ENCODE measurements at regions not wholly inside any gene's neighbourhood (a gene's known extent, or its start where the extent isn't known, plus 50 kb on each side); places are given as distances from the start of the nearest gene placed in this dataset.
"Not testable (repeated sequence)": the region's sequence is repeated elsewhere in the genome, so short reads cannot be mapped to it uniquely, and the experiment has no call there.

GRCh38 chr21:14824126-14824525 lies 240.7 kb downstream of the NRIP1 start:
- Histone ChIP-seq H3K9me3 (ENCODE audit: low read depth) (no peaks in the 10 kb centered on the region), H3K36me3 (replicated peaks; ENCODE audit: insufficient read depth, low read depth) (no peaks in the 10 kb centered on the region), H3K4me2 (no peak overlapping the region), H3K79me2 (no peaks in the 10 kb centered on the region), H3K27me3 (no peaks in the 10 kb centered on the region), H3K4me1 (ENCODE audit: insufficient read depth) (no peaks in the 10 kb centered on the region), H4K20me1 (ENCODE audit: insufficient read depth, poor library complexity, severe bottlenecking) (no peaks in the 10 kb centered on the region), H3K4me3 (no peak overlapping the region), H3K27ac (no peak overlapping the region), H2AFZ (no peak overlapping the region), H3K9me2 (replicated peaks; ENCODE audit: insufficient read depth) (no peaks in the 10 kb centered on the region)
- WGBS (ENCODE audit: low lambda C conversion rate, missing lambda C conversion rate) = 96% methylated on average over 3 of the region's 3 CpGs
- no peak for TF ChIP-seq EZH2phosphoT487 (IDR thresholded peaks at IDR 0.05; ENCODE audit: low read depth, severe bottlenecking, unreplicated experiment)
- TF ChIP-seq EZH2 (IDR thresholded peaks at IDR 0.05; ENCODE audit: borderline replicate concordance) = no peak
- no peak for TF ChIP-seq CTCF (IDR thresholded peaks at IDR 0.05; ENCODE audit: poor library complexity)
- DNase-seq (ENCODE audit: low spot score) = no peak

- no peak for TF ChIP-seq CTCF (IDR thresholded peaks at IDR 0.05; ENCODE audit: poor library complexity)
- TF ChIP-seq EZH2phosphoT487 (IDR thresholded peaks at IDR 0.05; ENCODE audit: low read depth, severe bottlenecking, unreplicated experiment) = no peak
- no peak for TF ChIP-seq EZH2 (IDR thresholded peaks at IDR 0.05; ENCODE audit: borderline replicate concordance)
- Histone ChIP-seq H3K4me3 (no peak overlapping the region), H3K9me3 (ENCODE audit: low read depth) (no peaks in the 10 kb centered on the region), H3K4me1 (ENCODE audit: insufficient read depth) (no peaks in the 10 kb centered on the region), H3K79me2 (no peaks in the 10 kb centered on the region), H3K27ac (no peak overlapping the region), H2AFZ (no peak overlapping the region), H4K20me1 (ENCODE audit: insufficient read depth, poor library complexity, severe bottlenecking) (no peaks in the 10 kb centered on the region), H3K27me3 (no peaks in the 10 kb centered on the region), H3K36me3 (replicated peaks; ENCODE audit: insufficient read depth, low read depth) (no peaks in the 10 kb centered on the region), H3K9me2 (replicated peaks; ENCODE audit: insufficient read depth) (no peaks in the 10 kb centered on the region), H3K4me2 (no peak overlapping the region)
- no peak for DNase-seq (ENCODE audit: low spot score)
- WGBS (ENCODE audit: low lambda C conversion rate, missing lambda C conversion rate) = 67% methylated on average over 1 of the region's 1 CpG
Measured at GRCh38 chr21:14817311-14817710, 247.5 kb downstream of the NRIP1 start.

GRCh38 chr21:14814991-14815390 lies 249.8 kb downstream of the NRIP1 start:
- no peaks in the 10 kb centered on the region for H3K36me3 ChIP-seq (replicated peaks; ENCODE audit: insufficient read depth, low read depth)
- H3K27me3 ChIP-seq = no peaks in the 10 kb centered on the region
- no peaks in the 10 kb centered on the region for H3K9me3 ChIP-seq (ENCODE audit: low read depth)
- no peak overlapping the region for H2AFZ ChIP-seq
- H3K4me1 ChIP-seq (ENCODE audit: insufficient read depth) = no peaks in the 10 kb centered on the region
- no peak for DNase-seq (ENCODE audit: low spot score)
- no peak overlapping the region for H3K4me3 ChIP-seq
- TF ChIP-seq CTCF (IDR thresholded peaks at IDR 0.05; ENCODE audit: poor library complexity) (no peak), EZH2phosphoT487 (IDR thresholded peaks at IDR 0.05; ENCODE audit: low read depth, severe bottlenecking, unreplicated experiment) (no peak), EZH2 (IDR thresholded peaks at IDR 0.05; ENCODE audit: borderline replicate concordance) (no peak)
- no peaks in the 10 kb centered on the region for H3K79me2 ChIP-seq
- no peak overlapping the region for H3K27ac ChIP-seq
- 85% methylated on average over 3 of the region's 3 CpGs for WGBS (ENCODE audit: low lambda C conversion rate, missing lambda C conversion rate)
- no peaks in the 10 kb centered on the region for H3K9me2 ChIP-seq (replicated peaks; ENCODE audit: insufficient read depth)
- no peak overlapping the region for H3K4me2 ChIP-seq
- H4K20me1 ChIP-seq (ENCODE audit: insufficient read depth, poor library complexity, severe bottlenecking) = no peaks in the 10 kb centered on the region

- Histone ChIP-seq H3K27me3 (no peaks in the 10 kb centered on the region), H3K36me3 (replicated peaks; ENCODE audit: insufficient read depth, low read depth) (no peaks in the 10 kb centered on the region), H3K9me3 (ENCODE audit: low read depth) (no peaks in the 10 kb centered on the region), H3K9me2 (replicated peaks; ENCODE audit: insufficient read depth) (no peaks in the 10 kb centered on the region), H4K20me1 (ENCODE audit: insufficient read depth, poor library complexity, severe bottlenecking) (no peaks in the 10 kb centered on the region), H3K4me2 (no peak overlapping the region), H3K79me2 (no peaks in the 10 kb centered on the region), H3K4me1 (ENCODE audit: insufficient read depth) (no peaks in the 10 kb centered on the region), H3K4me3 (no peak overlapping the region), H3K27ac (no peak overlapping the region), H2AFZ (no peak overlapping the region)
- DNase-seq (ENCODE audit: low spot score) = no peak
- 85% methylated on average over 3 of the region's 3 CpGs for WGBS (ENCODE audit: low lambda C conversion rate, missing lambda C conversion rate)
- no peak for TF ChIP-seq CTCF (IDR thresholded peaks at IDR 0.05; ENCODE audit: poor library complexity)
- no peak for TF ChIP-seq EZH2phosphoT487 (IDR thresholded peaks at IDR 0.05; ENCODE audit: low read depth, severe bottlenecking, unreplicated experiment)
- no peak for TF ChIP-seq EZH2 (IDR thresholded peaks at IDR 0.05; ENCODE audit: borderline replicate concordance)
Measured at GRCh38 chr21:14814282-14814681, 250.5 kb downstream of the NRIP1 start.

- WGBS (ENCODE audit: low lambda C conversion rate, missing lambda C conversion rate) = 70% methylated on average over 2 of the region's 2 CpGs
- not testable (repeated sequence) for H4K20me1 ChIP-seq (ENCODE audit: insufficient read depth, poor library complexity, severe bottlenecking); H3K4me3 ChIP-seq; H3K4me2 ChIP-seq; H3K27ac ChIP-seq; H3K9me2 ChIP-seq (replicated peaks; ENCODE audit: insufficient read depth); H3K4me1 ChIP-seq (ENCODE audit: insufficient read depth); H3K9me3 ChIP-seq (ENCODE audit: low read depth); H3K36me3 ChIP-seq (replicated peaks; ENCODE audit: insufficient read depth, low read depth); DNase-seq (ENCODE audit: low spot score); H3K27me3 ChIP-seq; H2AFZ ChIP-seq; H3K79me2 ChIP-seq
Measured at GRCh38 chr21:14804170-14804569, 258.1 kb upstream of the SAMSN1 start.

Measured in hepatocyte (in vitro differentiated cells).